OCI-LY1 (cell line): ENCODE measurements at regions not wholly inside any gene's neighbourhood (a gene's known extent, or its start where the extent isn't known, plus 50 kb on each side); places are given as distances from the start of the nearest gene placed in this dataset.

ENCODE experiments used
- H2AFZ ChIP-seq: fragments of 200-600 bp; sonication (generic), shearing (Covaris generic); 2 replicates; pipeline ENCODE4 v1.6.0; 2014; ENCODE audit warnings: antibody characterized with exemption, mild to moderate bottlenecking, low read length
- H3F3A ChIP-seq: fragments of 200-600 bp; sonication (generic), shearing (Covaris generic); 2 replicates; pipeline ENCODE4 v1.6.0; 2014; ENCODE audit warnings: mild to moderate bottlenecking, antibody characterized with exemption, low read length, moderate library complexity; ENCODE audit not compliant: insufficient read depth
- H3K27ac ChIP-seq: fragments of 200-600 bp; sonication (generic); 2 replicates; pipeline ENCODE4 v1.5.1; 2014; ENCODE audit warnings: low read length, mixed run types, mild to moderate bottlenecking, low read depth; ENCODE audit not compliant: poor library complexity, severe bottlenecking
- H3K27me3 ChIP-seq: fragments of 200-600 bp; sonication (generic); 2 replicates; pipeline ENCODE4 v1.6.0; 2014; ENCODE audit warnings: antibody characterized with exemption, mild to moderate bottlenecking, low read length, moderate library complexity; ENCODE audit not compliant: insufficient read depth
- H3K36me3 ChIP-seq: fragments of 200-600 bp; sonication (generic); 2 replicates; pipeline ENCODE4 v1.6.1; 2014; ENCODE audit warnings: mild to moderate bottlenecking, antibody characterized with exemption, low read length, moderate library complexity, mixed read lengths; ENCODE audit not compliant: insufficient read depth
- H3K4me1 ChIP-seq: fragments of 200-600 bp; sonication (generic); 2 replicates; pipeline ENCODE4 v1.5.1; 2014; ENCODE audit warnings: mild to moderate bottlenecking, low read length, moderate library complexity; ENCODE audit not compliant: insufficient read depth, severe bottlenecking
- H3K4me2 ChIP-seq: fragments of 200-600 bp; sonication (generic), shearing (Covaris generic); 2 replicates; pipeline ENCODE4 v1.6.1; 2014; ENCODE audit warnings: low read length
- H3K4me3 ChIP-seq: fragments of 200-600 bp; sonication (generic); 2 replicates; pipeline ENCODE4 v1.5.1; 2014; ENCODE audit warnings: low read length, low read depth, mild to moderate bottlenecking, mixed read lengths; ENCODE audit not compliant: poor library complexity, severe bottlenecking
- H3K79me2 ChIP-seq: fragments of 200-600 bp; shearing (Covaris generic); 2 replicates; pipeline ENCODE4 v1.6.1; 2016; ENCODE audit warnings: mixed run types, low read length, mixed read lengths; ENCODE audit not compliant: insufficient read depth
- H3K9ac ChIP-seq: fragments of 200-600 bp; sonication (generic), shearing (Covaris generic); 2 replicates; pipeline ENCODE4 v1.6.1; 2014; ENCODE audit warnings: mild to moderate bottlenecking, low read length, mixed read lengths
- H3K9me2 ChIP-seq: fragments of 200-600 bp; sonication (generic), shearing (Covaris generic); 2 replicates; pipeline ENCODE4 v1.6.1; 2014; ENCODE audit warnings: low read depth, mild to moderate bottlenecking, low read length, mixed read lengths
- H3K9me3 ChIP-seq: fragments of 200-600 bp; shearing (Covaris generic); 2 replicates; pipeline ENCODE4 v1.6.1; 2014; ENCODE audit warnings: low read length, mixed read lengths
- H4K20me1 ChIP-seq: fragments of 200-600 bp; sonication (generic), shearing (Covaris generic); 2 replicates; pipeline ENCODE4 v1.6.0; 2016; ENCODE audit warnings: mild to moderate bottlenecking, low read length; ENCODE audit not compliant: insufficient read depth
- EZH2 ChIP-seq: fragments of 200-600 bp; sonication (generic), shearing (Covaris generic); IDR thresholded peaks from 2 replicates; pipeline ENCODE4 v1.8.0; 2017; ENCODE audit warnings: borderline replicate concordance, mixed run types, mild to moderate bottlenecking, antibody characterized with exemption, low read length, moderate library complexity, mixed read lengths
- TF ChIP-seq, protein P1 (sequence below): fragments of 200-600 bp; sonication (generic), shearing (Covaris generic); IDR thresholded peaks from 2 replicates; pipeline ENCODE4 v1.5.1; 2017; ENCODE audit warnings: mild to moderate bottlenecking, antibody characterized with exemption, low read length, moderate library complexity, mixed read lengths

DNA sequence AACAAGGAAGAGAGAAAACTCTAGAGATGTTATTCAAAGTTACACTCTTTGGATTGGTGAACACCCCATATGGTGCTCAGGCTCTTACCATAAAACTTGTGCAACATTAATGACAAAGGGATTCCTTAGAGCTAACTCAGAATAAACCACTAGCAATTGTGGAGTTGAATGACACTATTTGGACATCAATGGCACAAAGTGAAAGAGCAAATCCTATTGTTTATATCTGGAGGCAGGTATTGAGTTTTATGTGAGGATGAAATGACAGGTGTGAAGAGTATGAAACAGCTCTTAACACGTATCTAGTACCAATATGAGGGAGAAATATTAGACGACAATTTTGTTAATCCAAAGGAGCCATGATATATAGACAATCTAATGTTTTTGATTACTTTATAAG lies 584.9 kb upstream of the PBX1 start:
- Histone ChIP-seq H3K9me2 (no peaks in the 10 kb centered on the region), H3F3A (no peaks in the 10 kb centered on the region), H3K9me3 (no peaks in the 10 kb centered on the region), H2AFZ (no peak overlapping the region), H3K4me2 (no peak overlapping the region), H3K36me3 (no peaks in the 10 kb centered on the region), H3K4me1 (no peaks in the 10 kb centered on the region), H3K27me3 (no peaks in the 10 kb centered on the region), H4K20me1 (no peaks in the 10 kb centered on the region), H3K9ac (no peak overlapping the region), H3K4me3 (no peak overlapping the region), H3K27ac (no peak overlapping the region), H3K79me2 (no peaks in the 10 kb centered on the region)
- TF ChIP-seq, protein P1, sequence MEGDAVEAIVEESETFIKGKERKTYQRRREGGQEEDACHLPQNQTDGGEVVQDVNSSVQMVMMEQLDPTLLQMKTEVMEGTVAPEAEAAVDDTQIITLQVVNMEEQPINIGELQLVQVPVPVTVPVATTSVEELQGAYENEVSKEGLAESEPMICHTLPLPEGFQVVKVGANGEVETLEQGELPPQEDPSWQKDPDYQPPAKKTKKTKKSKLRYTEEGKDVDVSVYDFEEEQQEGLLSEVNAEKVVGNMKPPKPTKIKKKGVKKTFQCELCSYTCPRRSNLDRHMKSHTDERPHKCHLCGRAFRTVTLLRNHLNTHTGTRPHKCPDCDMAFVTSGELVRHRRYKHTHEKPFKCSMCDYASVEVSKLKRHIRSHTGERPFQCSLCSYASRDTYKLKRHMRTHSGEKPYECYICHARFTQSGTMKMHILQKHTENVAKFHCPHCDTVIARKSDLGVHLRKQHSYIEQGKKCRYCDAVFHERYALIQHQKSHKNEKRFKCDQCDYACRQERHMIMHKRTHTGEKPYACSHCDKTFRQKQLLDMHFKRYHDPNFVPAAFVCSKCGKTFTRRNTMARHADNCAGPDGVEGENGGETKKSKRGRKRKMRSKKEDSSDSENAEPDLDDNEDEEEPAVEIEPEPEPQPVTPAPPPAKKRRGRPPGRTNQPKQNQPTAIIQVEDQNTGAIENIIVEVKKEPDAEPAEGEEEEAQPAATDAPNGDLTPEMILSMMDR = no peak
- no peak for TF ChIP-seq EZH2

DNA sequence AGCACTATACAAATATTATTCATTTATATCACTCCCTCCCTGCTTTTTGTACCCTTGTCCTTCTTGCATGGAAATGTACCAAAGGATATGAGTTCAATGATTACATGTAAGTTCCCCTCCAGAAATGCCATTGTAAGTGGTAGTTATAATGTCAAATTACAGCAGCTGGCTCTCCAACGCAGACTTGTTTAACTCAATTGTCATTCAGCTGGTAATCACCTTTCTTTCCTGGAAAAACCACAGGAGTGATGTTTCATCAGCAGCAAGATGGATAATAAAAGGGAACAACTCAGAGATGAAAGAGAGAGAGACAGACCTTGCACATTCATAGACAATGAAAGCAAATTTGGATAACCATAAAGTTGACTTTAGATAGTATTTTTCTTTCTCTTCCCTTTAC lies 578.6 kb upstream of the PBX1 start:
- H3K79me2 ChIP-seq = no peaks in the 10 kb centered on the region
- H3K9ac ChIP-seq = no peak overlapping the region
- no peaks in the 10 kb centered on the region for H4K20me1 ChIP-seq
- H3K9me2 ChIP-seq = no peaks in the 10 kb centered on the region
- no peak for TF ChIP-seq EZH2
- TF ChIP-seq, protein P1 = no peak
- H2AFZ ChIP-seq = no peak overlapping the region
- H3K27ac ChIP-seq = no peak overlapping the region
- H3K4me3 ChIP-seq = no peak overlapping the region
- no peaks in the 10 kb centered on the region for H3K36me3 ChIP-seq
- H3K4me2 ChIP-seq = no peak overlapping the region
- no peaks in the 10 kb centered on the region for H3K4me1 ChIP-seq
- no peaks in the 10 kb centered on the region for H3K9me3 ChIP-seq
- H3K27me3 ChIP-seq = no peaks in the 10 kb centered on the region
- no peaks in the 10 kb centered on the region for H3F3A ChIP-seq

DNA sequence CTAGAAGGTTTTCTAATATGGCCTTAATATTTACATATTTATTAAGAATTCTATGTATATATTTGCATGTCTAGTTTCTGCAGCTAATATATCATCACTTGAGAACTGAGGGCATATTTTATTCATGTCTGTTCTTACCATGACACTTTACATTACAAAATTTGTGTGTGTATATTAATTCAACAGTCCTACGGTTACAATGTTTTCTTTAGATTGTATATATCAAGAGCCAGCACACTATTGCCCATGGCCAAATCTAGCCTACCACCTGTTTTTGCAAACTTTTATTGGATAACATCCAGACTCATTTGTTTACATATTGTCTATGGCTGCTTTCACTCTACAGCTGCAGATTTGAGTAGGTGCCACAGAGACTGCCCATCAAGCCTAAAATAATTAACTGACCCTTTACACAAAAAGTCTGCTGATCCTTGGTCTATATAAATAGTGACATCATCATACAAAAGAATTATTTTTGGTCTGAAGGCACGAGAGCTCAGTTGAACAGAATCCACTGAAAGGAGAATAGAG lies 577.4 kb upstream of the PBX1 start:
- Histone ChIP-seq H2AFZ (no peak overlapping the region), H3K9ac (no peak overlapping the region), H3K9me3 (no peaks in the 10 kb centered on the region), H3K79me2 (no peaks in the 10 kb centered on the region), H3K4me2 (no peak overlapping the region), H3K27me3 (no peaks in the 10 kb centered on the region), H3K4me1 (no peaks in the 10 kb centered on the region), H3K9me2 (no peaks in the 10 kb centered on the region), H3K27ac (no peak overlapping the region), H3F3A (no peaks in the 10 kb centered on the region), H4K20me1 (no peaks in the 10 kb centered on the region), H3K36me3 (no peaks in the 10 kb centered on the region), H3K4me3 (no peak overlapping the region)
- TF ChIP-seq, protein P1 = no peak
- no peak for TF ChIP-seq EZH2
